ENCODE measurements at regions not wholly inside any gene's neighbourhood (a gene's known extent, or its start where the extent isn't known, plus 50 kb on each side); places are given as distances from the start of the nearest gene placed in this dataset.

DNA sequence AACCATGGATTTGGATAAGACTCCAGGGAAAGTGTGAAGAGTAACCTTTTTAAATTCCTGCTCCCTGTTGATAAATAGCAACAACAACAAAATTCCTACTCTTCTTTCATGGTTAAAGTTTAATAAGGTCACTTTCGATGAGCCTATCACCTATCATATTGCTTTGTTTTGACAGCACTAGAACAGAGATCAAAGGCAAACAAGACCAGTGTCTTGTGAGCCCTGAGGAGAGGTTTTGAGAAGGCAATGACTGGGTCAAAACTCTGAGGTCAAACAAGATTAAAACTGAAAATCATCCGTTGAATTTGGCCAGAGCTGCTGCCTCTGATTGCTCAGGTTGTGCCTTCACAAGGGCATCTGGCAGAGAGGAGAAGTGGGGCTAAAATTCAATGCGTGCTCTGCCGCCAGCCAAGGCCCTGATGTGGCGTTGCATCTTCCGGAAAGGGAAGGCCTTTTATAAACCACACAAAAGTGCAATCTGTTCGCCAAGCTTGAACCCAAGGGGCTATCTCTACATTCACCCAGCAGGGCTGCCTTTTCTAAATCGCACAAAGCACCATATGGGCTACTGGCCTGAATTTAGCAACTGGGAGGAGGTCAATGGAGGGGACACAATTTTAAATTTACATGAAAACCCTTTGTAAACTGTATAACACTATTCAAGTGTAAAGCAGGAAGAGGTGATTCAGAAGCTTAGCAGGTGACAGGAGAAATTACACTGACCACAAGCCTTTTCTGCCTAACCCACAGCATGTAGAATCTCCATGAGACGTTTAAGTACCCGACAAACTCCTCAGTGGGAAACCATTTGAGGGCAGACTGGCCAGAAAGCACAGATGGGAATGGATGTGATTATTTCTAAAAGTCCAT lies 140.8 kb downstream of the DAD1 start:
- H3K4me3 ChIP-seq (ENCODE audit: low read depth, low read length) = no peak overlapping the region
- no peak for DNase-seq
- H3K36me3 ChIP-seq = no peaks in the 10 kb centered on the region
- peaks cover 47% of the 10 kb centered on the region for H3K27me3 ChIP-seq (ENCODE audit: insufficient read depth, low read depth, severe bottlenecking)
- TF ChIP-seq, protein P1, sequence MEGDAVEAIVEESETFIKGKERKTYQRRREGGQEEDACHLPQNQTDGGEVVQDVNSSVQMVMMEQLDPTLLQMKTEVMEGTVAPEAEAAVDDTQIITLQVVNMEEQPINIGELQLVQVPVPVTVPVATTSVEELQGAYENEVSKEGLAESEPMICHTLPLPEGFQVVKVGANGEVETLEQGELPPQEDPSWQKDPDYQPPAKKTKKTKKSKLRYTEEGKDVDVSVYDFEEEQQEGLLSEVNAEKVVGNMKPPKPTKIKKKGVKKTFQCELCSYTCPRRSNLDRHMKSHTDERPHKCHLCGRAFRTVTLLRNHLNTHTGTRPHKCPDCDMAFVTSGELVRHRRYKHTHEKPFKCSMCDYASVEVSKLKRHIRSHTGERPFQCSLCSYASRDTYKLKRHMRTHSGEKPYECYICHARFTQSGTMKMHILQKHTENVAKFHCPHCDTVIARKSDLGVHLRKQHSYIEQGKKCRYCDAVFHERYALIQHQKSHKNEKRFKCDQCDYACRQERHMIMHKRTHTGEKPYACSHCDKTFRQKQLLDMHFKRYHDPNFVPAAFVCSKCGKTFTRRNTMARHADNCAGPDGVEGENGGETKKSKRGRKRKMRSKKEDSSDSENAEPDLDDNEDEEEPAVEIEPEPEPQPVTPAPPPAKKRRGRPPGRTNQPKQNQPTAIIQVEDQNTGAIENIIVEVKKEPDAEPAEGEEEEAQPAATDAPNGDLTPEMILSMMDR (IDR thresholded peaks at IDR 0.05; ENCODE audit: low read depth, low read length) = no peak
- H3K9me3 ChIP-seq (ENCODE audit: severe bottlenecking) = no peaks in the 10 kb centered on the region
- H3K27ac ChIP-seq = no peak overlapping the region

- Histone ChIP-seq H3K27me3 (ENCODE audit: insufficient read depth, low read depth, severe bottlenecking) (peaks cover 43% of the 10 kb centered on the region), H3K27ac (no peak overlapping the region), H3K36me3 (no peaks in the 10 kb centered on the region), H3K4me3 (ENCODE audit: low read depth, low read length) (no peak overlapping the region), H3K9me3 (ENCODE audit: severe bottlenecking) (no peaks in the 10 kb centered on the region)
- TF ChIP-seq, protein P1 (IDR thresholded peaks at IDR 0.05; ENCODE audit: low read depth, low read length) = no peak
- DNase-seq = no peak
These were observed 150.3 kb downstream of the DAD1 start for GRCh38 chr14:22438742-22439141.

- TF ChIP-seq, protein P1 (IDR thresholded peaks at IDR 0.05; ENCODE audit: low read depth, low read length) = no peak
- DNase-seq = no peak
- H3K36me3 ChIP-seq = no peaks in the 10 kb centered on the region
- no peaks in the 10 kb centered on the region for H3K9me3 ChIP-seq (ENCODE audit: severe bottlenecking)
- H3K4me3 ChIP-seq (ENCODE audit: low read depth, low read length) = no peak overlapping the region
- H3K27ac ChIP-seq = no peak overlapping the region
- peaks cover 55% of the 10 kb centered on the region for H3K27me3 ChIP-seq (ENCODE audit: insufficient read depth, low read depth, severe bottlenecking)
These were observed 154.0 kb downstream of the DAD1 start for GRCh38 chr14:22434901-22435550.

GRCh38 chr14:22434030-22434429 lies 155.0 kb downstream of the DAD1 start:
- no peak overlapping the region for H3K4me3 ChIP-seq (ENCODE audit: low read depth, low read length)
- no peak overlapping the region for H3K27ac ChIP-seq
- TF ChIP-seq, protein P1 (IDR thresholded peaks at IDR 0.05; ENCODE audit: low read depth, low read length) = 0 out of 2 replicates have a peak, but pooled peaks have one; percentile 22

DNA sequence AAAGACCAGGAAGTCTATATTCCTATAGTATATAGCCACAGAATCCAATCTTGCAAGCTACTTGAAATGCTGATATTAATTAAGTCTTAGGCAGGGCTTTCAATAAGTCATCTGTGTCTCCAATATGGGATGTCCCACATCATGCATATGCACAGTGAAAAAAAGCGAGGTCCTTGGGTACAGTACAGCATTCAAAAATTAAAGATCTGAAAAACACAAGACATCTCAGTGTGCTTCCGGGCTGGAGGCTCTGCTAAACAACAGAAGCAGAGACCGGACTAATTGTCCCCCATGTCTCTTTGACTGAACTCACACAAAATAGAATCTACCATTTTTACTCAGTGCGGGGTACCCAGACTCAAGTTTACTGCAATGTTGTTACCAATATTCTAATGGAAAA lies 156.0 kb downstream of the DAD1 start:
- H3K36me3 ChIP-seq = no peaks in the 10 kb centered on the region
- no peak overlapping the region for H3K4me3 ChIP-seq (ENCODE audit: low read depth, low read length)
- no peak overlapping the region for H3K27ac ChIP-seq
- H3K27me3 ChIP-seq (ENCODE audit: insufficient read depth, low read depth, severe bottlenecking) = peaks cover 42% of the 10 kb centered on the region
- no peaks in the 10 kb centered on the region for H3K9me3 ChIP-seq (ENCODE audit: severe bottlenecking)
- TF ChIP-seq, protein P1 (IDR thresholded peaks at IDR 0.05; ENCODE audit: low read depth, low read length) = no peak
- no peak for DNase-seq

More at GRCh38 chr14:22434030-22434429, 155.0 kb downstream of the DAD1 start:
- DNase-seq = no peak
- H3K9me3 ChIP-seq (ENCODE audit: severe bottlenecking) = no peaks in the 10 kb centered on the region
- H3K27me3 ChIP-seq (ENCODE audit: insufficient read depth, low read depth, severe bottlenecking) = peaks cover 46% of the 10 kb centered on the region
- no peaks in the 10 kb centered on the region for H3K36me3 ChIP-seq
